NCI-H2171 (cell line): ENCODE measurements at regions not wholly inside any gene's neighbourhood (a gene's known extent, or its start where the extent isn't known, plus 50 kb on each side); places are given as distances from the start of the nearest gene placed in this dataset.

ENCODE experiments used
- DNase-seq: peaks from one replicate; lab custom pipeline; 2025; lab: John Stamatoyannopoulos, UW

DNA sequence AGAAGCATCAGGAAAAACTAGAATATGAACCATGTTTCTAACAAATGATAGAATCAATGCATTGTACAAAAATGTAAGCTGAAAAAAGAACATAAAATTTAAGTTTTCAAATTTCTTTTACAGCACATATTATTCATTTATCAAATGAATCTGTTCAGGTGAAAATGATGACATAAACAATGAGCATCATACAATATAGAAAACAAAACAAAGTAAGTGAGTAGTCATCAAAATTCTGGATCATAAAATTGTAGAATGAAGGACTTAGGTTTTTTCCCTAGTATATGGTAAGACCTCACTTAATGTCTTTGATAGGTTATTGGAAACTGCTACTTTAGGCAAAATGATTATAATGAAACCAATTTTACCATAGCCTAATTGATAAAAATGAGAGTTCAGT is 427.0 kb upstream of the KCNH7 start:
- no peak for DNase-seq

DNA sequence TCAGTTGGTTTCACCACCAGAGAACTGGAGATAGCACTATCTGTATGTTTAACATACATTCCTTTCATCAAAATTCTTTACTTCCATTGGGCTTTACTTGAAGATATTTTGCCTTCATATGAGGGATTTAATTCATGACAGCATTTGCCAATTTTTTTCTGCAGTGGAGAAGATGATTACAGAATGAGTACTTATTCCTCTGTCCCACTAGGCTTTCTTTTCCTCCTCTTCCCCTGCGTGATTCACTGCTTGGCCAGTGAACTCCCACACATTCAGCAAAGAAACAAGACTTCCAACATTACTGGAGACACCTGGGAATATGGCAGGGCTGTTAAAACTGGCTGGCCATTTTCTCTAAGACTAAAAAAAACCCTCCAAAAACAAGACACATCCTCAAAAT is 425.8 kb upstream of the KCNH7 start:
- no peak for DNase-seq

DNA sequence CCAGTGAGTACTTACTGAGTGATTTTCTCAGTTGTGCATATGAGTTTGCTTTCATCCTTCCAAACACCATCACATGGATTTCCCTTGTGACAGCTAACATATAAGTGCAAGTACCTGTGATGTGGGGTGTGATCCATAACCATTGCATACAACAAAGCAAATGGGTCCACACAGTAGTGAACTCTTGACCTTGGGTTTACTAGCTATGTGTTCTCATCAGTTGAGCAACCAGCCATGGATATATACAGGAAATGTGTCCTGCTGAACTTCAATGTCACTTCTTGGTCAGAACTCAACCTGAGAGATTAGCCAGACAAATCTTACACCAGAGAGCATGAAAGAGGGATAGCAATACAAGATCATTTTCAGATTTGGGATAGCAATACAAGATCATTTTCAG is 420.9 kb upstream of the KCNH7 start:
- DNase-seq: no peak

DNA sequence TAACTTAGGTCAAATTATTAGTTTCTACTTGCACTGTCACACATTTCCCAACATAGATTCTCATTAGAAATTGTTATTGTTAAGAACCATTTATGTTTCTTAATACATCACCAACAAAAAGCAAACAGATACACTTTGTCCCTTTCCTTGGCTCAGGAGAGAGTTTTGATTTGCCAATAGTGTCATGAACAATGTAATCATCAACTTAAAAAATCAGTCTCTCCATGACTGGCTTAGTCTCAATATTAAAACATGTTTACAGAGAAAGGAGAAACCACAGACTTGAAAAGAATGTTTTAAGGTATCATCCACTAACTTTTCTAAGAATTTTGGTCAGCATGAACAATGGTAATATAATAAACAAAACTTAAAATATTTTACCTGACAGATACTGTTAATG is 416.5 kb upstream of the KCNH7 start:
- no peak for DNase-seq

DNA sequence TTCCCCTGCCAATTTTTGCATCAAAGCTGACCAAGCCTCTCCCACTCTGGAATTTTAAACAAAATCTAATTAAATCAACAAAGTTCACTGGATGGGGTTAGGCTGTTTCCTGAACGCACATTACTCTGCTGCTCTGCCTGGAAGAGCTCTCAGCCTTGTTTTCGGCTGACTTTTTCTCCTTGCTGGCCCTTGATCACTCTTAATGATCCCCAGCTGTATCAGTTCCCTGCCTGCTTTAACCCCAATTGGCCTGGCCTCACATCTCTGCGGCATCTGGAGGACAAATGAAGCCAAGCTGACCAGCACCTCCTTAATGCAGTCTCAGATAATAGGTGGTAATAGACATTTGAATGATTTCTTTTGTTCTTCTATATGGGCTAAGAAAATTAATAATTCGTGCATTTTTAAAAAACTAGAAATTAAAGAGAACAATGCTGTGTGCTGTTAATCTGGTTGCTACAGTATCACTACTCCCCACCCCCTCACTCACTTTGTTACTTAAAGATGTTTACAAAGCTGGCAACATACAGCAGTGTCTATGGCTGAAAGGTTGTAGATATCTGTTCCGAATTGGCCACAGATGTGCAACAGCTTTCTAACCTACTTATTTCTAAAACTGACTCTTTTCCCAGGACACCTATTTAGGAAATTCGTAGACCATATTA is 415.2 kb upstream of the KCNH7 start:
- DNase-seq: no peak

DNA sequence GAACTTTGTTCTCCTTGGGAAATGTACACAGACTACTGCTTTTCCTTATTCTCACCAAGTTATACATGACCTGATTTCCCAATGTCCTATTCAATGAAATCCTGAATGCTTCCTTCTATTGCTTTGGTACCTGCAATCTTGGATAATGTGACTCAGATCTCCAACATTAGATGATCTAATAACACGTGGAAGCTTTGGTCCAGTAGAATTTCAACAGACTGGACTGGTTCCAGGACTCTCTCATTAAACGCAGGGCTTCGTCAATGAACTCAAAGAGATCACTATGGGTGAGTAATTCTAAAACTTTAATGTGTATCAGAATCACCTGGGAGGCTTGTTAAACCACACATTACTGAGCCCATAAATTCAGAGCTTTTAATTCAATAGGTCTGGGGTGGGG is 413.6 kb upstream of the KCNH7 start:
- DNase-seq: no peak

DNA sequence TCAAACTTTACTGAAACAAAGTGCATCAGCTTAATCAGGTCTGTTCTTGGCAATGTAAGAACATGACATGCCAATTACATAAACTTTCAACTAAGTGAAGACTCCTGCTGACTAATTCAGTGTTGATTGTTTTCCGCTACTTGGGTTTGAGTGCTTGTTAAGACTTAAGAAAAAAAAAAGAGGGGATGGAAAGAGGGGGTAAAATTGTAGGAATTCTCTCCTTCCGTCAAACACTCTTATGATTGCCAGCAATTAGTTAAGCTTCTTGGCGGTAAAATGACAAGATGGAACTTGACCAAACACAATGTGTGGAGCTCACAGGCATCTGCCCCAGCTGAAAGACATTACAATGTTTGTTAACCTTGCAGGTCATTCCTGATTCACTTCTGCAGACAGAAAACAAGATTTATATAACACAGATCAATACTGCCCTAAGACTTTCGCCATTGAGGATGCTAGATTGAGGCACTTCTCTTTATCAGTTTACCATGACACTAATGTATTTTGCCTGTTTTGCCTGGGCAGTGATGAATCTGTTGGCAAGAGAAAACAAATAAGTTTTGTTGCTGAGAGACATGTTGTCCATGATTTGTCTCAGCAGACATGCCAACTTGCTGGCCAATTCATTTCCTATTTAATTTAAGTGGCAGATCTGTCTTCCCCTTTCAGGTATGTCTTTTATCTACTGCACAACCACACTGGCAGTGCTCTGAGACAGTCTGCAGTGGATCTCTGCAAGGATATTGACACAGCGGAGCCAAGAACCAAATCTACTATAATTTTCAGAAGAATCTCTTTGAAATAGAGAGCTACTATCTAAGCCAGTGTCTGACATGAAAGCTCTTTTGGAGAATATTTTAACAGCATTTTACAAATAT is 410.0 kb upstream of the KCNH7 start:
- no peak for DNase-seq

DNA sequence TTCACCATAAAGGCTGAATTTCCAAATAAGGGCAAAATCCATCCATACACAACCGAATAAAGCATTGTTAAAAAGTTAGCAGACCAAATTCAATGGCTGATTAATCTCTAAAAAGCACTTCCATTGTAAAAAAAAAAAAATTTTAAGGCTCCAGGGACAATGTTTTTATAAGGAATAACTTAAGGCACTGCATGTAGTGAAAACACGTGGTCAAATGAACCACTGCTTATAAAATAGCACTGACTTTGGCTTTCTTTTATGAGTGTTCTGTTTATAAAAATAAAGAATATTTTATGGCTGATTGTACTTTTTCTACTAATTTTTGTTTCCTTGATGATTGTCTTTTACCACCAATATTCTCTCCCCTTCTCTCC is 409.3 kb upstream of the KCNH7 start:
- DNase-seq: no peak

DNA sequence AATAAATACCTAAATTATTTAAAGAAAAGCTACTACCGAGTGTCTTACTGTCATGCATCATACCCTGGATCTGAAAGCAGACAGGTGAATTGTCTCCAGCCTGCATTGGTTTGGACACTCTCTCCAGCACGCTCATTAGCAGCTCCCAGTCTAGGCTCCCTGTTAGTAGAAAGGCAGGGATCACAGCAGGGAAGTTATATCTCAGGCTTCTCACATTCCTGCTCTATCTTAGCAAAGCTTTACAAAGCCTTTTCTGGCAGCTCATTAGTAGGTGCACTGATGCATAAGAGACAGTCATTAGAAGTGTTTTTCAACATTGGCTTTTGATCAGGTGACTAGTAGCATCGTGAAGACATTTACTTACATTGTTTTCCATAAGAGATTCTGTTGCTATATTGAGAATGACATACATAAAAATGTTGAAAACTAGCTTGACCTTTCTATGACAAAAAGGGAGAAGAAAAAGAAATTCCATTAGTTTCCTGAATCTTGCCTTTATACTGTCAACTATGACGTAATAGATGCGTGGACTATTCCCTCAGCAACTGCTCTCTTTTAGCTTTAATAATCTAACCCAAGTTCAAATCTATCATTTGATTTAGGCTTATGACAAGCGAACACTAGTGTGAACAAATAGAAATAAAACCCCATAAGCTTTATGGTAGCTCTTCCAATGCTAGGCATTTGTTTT is 408.7 kb upstream of the KCNH7 start:
- DNase-seq: no peak

DNA sequence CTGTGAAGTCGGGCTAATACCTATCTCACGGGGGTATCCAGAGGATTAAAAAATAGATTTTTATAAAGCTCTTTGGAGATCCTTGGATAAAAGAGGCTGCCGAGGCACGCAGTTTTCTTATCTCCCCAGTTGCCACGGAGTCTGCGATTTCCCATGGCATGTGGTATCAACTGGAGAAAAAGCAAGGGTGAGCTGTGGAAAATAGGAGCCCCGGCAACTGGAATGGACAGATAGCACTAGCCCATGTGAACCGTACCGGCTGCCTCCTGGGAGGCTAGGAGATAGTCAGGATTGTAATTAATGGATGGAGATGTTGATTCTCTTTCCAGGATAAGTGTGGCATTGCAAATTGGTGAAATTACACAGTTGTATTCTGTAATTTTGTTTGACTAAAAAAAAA is 407.6 kb upstream of the KCNH7 start:
- no peak for DNase-seq

DNA sequence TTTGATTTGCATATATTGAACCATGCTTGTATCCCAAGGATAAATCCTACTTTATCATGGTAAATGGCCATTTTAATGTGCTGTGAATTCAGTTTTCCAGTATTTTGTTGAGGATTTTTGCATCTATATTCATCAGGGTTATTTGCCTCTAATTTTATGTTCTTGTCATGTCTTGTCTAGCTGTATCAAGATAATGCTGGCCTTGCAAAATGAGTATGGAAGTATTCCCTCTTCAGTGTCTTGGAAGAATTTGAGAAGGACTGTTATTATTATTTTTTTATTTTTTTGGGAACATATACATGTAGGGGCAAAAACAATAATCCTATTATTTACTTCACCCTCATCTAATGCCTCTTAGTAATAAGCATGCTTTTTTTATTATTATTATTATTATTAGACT is 398.0 kb upstream of the KCNH7 start:
- no peak for DNase-seq

DNA sequence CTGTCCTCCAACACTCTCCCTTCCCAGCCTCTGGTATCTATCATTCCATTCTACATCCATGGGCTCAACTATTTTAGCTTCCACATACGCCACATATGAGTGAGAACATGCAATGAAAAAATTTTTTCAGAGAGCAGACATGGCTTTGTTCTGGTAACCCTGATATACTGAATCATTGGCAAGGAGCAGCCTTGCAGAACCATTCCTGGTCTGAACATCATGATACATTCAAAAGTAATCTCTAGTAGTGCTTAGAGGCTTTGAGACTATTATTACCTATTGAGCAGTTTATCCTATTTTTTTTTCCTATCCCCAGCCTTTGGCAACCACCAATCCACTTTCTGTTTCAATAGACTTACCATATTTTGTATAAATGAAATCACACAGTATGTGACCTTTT is 393.1 kb upstream of the KCNH7 start:
- no peak for DNase-seq

DNA sequence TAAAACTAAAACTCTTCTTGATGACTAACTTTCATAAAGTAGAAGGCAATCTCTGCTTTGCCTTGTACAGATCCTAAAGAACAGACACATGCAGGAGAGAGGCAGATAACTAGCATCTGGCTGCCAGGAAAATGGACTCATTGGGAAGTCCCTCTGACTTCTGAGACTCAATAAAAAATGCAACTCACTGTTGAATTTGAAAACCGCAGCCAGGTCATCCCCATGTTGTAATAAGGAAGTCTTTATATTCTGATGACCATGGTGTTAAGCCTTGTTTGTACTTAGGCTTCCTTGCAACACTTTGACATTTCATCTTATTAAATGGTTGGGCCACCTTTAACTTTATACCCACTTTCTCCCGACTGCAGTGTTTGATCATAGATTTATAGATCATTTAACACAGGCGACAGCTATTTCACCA is 375.1 kb upstream of the KCNH7 start:
- DNase-seq: no peak

DNA sequence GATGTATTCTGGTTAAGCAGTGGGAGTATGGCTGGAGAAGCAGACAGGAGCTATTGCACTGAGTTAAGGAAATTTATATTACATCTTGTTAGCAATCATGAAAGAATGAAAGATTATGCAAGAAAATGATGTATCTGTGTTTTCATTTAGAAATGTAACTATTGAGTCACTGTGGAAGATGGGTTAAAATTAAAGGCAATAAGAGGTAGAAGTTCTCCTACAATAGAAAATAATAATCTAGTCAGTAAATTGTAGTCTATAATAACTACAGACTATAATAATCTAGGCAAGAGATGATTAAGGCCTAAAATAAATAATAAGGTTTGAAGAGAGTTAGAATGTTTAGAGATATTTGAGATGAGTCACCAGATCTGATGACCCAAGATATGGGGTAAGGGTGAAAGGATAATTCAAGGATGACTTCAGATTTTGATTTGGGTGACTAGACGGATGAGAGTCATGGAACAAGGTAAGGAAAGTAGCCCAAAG is 371.9 kb upstream of the KCNH7 start:
- DNase-seq: no peak

DNA sequence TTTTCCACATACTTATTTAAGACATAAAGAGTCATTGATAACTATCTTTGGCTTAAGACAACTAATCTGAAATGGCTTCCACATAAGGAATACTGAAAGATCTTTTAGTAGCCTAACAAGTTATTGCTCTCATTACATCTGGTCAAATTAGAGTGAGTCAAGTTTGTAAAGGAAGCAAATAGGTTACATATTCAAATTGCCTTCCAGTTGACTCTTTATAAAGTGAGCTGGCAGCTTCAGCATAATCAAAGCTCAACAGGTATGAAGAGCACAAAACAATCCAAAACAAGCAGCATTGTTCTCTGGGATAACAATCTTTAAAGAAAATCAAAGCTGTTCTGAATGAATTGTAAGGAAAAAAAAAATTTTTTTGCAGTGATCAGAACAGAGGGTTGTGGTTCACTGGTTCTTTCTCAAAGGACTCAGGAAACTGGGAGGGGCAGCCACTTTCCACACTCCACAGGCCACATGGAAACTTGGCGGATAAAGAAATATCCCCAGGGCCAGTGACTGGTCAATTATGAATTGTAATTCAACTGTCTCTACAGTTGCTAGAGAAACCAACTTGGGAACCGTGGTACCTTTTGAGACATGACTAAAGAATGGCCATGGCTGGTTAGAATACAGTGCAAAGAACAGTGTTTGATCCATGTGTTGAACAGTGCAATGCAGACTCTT is 369.3 kb upstream of the KCNH7 start:
- no peak for DNase-seq

DNA sequence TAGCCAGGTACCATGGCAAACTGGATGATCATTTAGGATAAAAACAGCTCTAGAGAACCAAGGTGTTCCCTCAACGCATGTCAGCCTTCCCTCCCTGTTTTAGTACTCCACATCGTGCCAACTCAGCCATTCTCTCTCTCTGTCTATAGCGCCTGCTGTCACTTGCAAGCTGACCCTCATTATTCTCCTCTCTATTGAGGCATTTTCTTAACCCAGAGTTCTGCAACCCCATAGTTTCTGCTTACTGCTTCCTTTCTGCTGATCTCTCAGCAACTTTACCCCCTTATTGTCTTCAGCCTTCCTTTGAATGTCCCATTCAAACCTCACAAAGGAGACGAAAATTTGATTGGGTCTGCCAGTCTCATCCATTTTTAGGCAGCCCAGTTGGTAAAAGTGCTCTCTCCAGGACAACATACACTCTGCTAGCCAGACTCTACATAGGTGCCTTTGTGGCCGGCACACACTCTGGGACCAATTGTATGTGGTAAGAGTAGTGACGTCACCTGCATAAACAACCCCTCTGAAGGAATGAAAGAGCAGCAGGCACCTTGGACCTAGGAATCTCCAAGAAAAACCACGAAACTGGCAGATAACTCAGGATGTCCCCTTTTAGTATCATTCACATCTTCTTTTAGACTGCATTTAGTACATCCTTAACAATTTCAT is 367.2 kb upstream of the KCNH7 start:
- DNase-seq: no peak

DNA sequence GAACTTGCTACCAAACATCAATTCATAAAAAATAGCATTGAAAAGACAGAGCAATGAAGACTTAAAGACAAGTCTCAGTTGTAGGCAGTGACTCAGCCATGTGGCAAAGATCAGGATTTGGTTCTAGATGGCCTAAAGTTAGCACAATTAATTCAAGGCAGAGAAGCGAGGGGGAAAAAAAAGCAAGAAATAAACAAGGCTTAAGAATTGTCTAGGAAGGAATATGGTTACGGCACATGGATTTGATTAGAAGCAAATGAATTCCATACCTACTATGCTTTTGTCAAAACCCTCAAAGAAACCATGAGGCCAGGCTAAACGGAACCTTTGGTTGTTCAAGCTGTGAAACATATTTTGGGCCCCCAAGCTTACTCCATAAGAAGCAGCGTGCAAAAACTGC is 362.2 kb upstream of the KCNH7 start:
- DNase-seq: no peak

DNA sequence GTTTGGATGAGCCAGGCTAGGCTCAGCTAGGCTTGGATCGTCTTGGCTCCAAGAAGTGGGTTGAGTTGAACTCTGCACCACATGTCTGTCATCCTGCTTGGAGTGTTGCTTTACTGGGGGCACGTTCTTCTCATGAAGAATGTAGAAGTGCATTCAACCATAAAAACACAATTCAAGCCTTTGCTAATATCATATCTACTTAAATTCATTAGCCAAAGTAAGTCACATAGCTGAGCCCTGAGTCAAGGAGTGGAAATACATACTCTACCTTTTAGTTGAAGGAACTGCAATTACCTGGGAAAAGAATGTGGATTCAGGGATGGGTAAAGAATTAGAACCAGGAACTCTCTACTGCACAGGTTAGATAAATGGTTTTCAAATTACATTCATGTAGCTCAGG is 360.4 kb upstream of the KCNH7 start:
- no peak for DNase-seq

DNA sequence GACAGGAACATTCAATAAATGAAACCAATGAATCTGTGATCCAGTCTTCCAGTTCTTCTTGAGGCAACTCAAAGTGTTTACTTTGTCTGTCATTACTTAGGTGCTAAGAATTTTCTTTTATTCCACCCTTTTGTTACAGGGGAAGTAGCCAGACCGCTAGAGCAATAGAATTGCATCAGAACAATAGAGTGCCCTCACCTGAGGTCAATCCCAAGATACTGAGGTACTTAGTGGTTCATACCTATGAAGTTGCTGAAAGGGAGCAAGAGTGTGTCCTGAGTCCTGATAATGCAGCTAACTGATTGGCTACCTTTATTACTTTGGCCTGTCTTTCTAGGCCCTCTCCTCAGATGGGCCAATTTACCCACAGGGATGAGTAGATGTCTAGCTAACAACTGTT is 359.4 kb upstream of the KCNH7 start:
- DNase-seq: no peak

DNA sequence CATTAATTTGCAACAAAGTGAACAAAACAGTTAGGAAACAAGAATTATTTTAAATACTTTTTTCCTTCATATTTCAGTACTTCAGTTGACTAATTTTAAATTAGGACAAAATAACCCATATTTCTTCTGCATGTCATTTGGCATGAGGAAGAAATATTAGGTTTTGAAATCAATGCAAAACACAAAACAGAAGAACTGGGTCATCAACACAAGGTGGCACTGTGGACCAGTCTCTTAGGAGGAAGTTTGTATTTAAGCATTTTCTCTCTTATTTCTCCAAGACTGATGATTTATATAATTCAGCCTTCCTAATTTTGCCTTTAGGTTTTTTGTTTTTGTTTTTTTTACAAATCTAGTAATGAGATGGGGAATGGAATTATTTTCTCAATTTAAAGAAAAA is 352.8 kb upstream of the KCNH7 start:
- DNase-seq: no peak

DNA sequence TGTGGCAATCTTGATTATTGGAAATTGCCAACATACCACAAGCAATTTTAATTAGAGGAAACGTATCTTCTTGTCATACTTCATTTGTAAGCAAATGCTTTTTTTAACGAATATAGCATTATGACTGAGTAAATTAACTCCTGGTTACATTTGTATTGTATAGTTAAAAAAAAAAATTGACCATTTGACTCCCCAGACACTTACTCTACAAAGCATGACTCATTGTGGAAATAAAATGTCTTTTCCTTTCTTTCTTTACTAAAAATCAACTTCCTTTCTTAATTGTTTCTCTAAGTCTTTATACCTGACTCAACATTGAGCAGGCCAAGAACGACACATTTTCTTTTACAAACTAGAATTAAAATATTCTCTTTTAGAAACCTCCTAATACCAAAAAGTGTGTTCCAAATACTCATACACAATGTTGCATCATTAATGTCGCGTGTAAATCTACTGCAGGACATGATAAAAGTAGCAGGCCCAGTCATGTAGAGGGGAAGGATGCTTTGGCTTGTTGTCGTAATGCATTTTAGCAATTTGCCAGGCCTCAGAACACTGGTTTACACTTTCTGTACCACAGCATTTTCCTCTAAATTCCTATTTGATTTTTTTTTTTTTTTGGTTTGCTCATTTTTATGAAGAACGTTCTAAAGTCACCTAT is 349.6 kb upstream of the KCNH7 start:
- no peak for DNase-seq
